HAP-1 (cell line): ENCODE measurements at regions not wholly inside any gene's neighbourhood (a gene's known extent, or its start where the extent isn't known, plus 50 kb on each side); places are given as distances from the start of the nearest gene placed in this dataset.

Source experiments
- DNase-seq, 2 experiments: peaks; one replicate each; pipeline ENCODE4 v3.0.0-alpha.2; 2016 to 2020; ENCODE audit warnings: low spot score in 2 of 2
- H3K27me3 ChIP-seq: fragments of 250-450 bp; sonication (Bioruptor Pico); 2 replicates; pipeline ENCODE4 v1.5.1; 2020; ENCODE audit warnings: low read depth, mild to moderate bottlenecking, moderate library complexity
- H3K36me3 ChIP-seq: fragments of 250-450 bp; sonication (Bioruptor Pico); replicated peaks from 2 replicates; pipeline ENCODE4 v1.5.1; 2020; ENCODE audit warnings: mild to moderate bottlenecking
- H3K4me1 ChIP-seq: fragments of 250-450 bp; sonication (Bioruptor Pico); 2 replicates; pipeline ENCODE4 v1.5.1; 2020; ENCODE audit warnings: mild to moderate bottlenecking
- H3K4me3 ChIP-seq: fragments of 250-450 bp; sonication (Bioruptor Pico); 2 replicates; pipeline ENCODE4 v1.5.1; 2020; ENCODE audit warnings: mild to moderate bottlenecking, moderate library complexity
- H3K9me3 ChIP-seq: fragments of 250-450 bp; sonication (Bioruptor Pico); 2 replicates; pipeline ENCODE4 v1.5.1; 2020; ENCODE audit warnings: mild to moderate bottlenecking, moderate library complexity
- in situ Hi-C: fragments of 300-500 bp; cut with MboI; formaldehyde crosslinking; loops from 3 replicates; pipeline ENCODE4 v1.14.3; 2020; ENCODE audit warnings: low sequenced_read_pairs, inconsistent platforms, mixed read lengths

DNA sequence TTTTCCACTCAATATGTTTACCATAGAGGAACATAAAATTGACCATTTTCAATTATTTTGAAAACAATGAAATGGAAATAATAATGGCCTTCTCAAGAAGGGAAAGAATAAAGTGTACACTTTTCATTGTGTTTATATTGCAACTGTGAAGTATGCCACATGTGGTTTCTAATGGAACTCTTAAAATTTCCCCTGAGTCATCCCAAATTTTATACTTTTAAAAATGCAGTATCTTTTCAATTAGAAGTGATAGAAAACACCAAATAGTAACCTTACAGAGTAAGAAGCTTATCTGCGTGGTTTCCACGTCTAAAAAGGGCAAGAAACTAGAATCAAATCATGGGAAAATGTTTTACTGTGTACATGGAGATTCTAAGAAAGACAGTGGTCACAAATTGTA lies 70.0 kb downstream of the SCG2 start:
- DNase-seq = no peak
- Histone ChIP-seq H3K36me3 (no peaks in the 10 kb centered on the region), H3K27me3 (no peaks in the 10 kb centered on the region), H3K4me1 (no peaks in the 10 kb centered on the region), H3K9me3 (no peaks in the 10 kb centered on the region), H3K4me3 (no peak overlapping the region)
- in situ Hi-C loops = no loop called here

- in situ Hi-C loops = no loop called here
- Histone ChIP-seq H3K4me1 (peaks cover under 1% of the 10 kb centered on the region), H3K27me3 (no peaks in the 10 kb centered on the region), H3K36me3 (no peaks in the 10 kb centered on the region), H3K9me3 (no peaks in the 10 kb centered on the region), H3K4me3 (no peak overlapping the region)
- DNase-seq = no peak
Observed at GRCh38 chr2:223532712-223533111, 69.4 kb downstream of the SCG2 start.

DNA sequence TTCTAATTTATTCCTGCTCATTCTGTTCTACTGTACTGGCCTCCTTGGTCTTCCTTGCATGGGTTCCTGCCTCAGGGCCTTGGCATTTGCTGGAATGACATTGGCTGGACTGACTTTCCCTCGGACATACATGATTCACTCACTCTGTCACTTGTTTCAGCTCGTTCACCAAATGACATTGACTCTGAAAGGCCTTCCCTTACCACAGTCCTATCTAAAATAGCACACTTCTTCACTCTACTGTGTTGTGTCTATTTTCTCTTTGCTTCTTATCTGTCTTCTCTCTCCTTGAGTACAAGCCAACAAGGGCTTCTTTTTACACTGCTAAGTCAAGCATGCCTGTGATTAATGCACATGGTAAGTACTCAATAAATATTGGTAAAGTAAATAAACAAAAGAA lies 65.6 kb downstream of the SCG2 start:
- H3K27me3 ChIP-seq = no peaks in the 10 kb centered on the region
- H3K4me3 ChIP-seq = no peak overlapping the region
- no peaks in the 10 kb centered on the region for H3K9me3 ChIP-seq
- no peak for DNase-seq
- peaks cover 17% of the 10 kb centered on the region for H3K4me1 ChIP-seq
- no peaks in the 10 kb centered on the region for H3K36me3 ChIP-seq
- in situ Hi-C loops = no loop called here

DNA sequence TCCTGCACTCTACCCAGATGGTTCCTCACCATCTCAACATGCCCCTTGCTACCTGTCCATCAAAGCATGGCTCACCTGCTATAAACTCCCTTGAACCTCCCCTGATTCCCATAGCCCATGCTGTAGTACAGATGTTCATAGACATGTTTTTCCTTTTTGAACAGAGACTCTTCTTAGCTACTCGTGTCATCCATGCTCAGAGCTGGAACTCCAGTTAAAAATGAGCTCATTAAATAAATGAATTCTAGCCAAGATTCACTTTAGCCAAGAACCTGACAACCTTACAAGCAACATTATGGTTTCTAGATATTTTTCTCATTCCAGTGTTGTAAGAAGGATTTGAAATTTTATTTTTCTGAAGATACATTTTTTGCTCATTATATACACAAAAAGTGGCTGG lies 65.0 kb downstream of the SCG2 start:
- peaks cover 17% of the 10 kb centered on the region for H3K4me1 ChIP-seq
- no peaks in the 10 kb centered on the region for H3K9me3 ChIP-seq
- no peak overlapping the region for H3K4me3 ChIP-seq
- H3K27me3 ChIP-seq = no peaks in the 10 kb centered on the region
- in situ Hi-C loops = no loop called here
- no peak for DNase-seq
- no peaks in the 10 kb centered on the region for H3K36me3 ChIP-seq

DNA sequence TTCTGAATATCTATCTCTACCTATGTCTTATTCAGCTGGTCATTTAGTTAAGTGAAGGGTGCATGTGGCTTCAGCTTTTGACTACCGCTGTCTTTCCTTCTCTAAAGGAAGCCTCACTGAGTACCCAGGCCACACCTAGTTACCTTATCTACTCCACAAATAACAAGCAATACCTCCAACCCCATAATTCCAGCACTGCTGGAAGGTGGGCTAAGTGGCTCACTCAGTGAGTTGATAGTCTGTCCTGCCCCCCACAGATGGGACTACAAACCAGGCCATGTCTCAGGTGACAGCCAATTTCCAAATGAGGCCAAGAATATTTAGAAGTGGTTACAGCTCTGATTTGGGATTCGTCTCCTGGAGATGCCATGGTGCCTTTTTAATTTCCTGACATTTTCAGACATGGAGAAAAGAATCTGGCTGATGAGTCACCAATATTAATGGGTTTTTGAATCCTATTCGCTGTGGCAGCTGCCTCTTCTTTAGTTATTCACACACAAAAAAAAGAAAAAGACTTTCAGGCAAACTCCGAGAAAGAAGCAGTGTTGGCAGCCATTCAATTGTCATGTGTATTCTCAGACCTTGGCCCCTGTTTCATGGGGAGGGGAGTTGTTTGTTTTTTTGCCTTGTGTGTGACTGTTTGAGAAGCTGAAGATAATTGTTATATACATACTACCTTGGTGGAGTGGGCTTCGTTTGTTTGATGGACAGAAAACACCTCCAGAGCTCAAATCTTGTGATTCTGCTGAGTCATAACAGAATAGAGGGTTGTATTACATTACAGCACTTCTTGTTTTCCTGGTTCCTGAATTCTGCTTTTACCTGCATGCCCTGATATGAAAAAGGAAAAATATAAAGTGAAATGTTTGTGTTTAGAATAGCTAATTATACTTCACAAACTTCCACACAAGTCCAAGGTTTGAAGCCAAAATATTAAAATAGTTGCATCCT lies 64.2 kb downstream of the SCG2 start:
- no peak overlapping the region for H3K4me3 ChIP-seq
- H3K36me3 ChIP-seq = no peaks in the 10 kb centered on the region
- peaks cover 17% of the 10 kb centered on the region for H3K4me1 ChIP-seq
- H3K27me3 ChIP-seq = no peaks in the 10 kb centered on the region
- no peaks in the 10 kb centered on the region for H3K9me3 ChIP-seq
- in situ Hi-C loops = no loop called here
- DNase-seq = peak in 1 of 2 experiments; percentile 15

DNA sequence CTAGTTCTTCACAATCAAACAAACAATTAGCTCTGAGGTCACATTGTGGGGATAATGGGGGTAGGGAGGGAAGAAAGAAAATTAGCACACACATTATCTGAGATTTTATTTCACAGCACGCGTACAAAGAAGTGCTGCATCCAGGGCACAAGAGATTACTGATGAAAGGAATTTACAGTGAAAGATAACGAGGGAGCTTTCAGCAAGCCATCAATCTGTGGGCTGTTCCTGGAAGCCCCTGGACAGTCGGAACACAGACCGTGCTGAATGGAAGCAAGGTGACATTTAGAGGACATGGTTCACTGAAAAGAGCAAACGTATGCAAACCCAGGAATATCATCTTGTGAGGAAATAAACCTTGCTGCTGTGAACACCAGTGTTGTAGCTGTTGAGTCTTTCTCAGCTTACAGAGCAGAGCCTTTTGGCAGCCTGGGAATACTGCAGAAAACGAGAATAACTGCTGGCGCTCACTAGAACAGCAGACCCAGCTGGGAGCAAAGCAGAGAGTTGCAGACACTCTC lies 63.2 kb downstream of the SCG2 start:
- peak; percentile 41 to 45 for DNase-seq
- Histone ChIP-seq H3K4me1 (peaks cover 17% of the 10 kb centered on the region), H3K9me3 (no peaks in the 10 kb centered on the region), H3K4me3 (no peak overlapping the region), H3K36me3 (no peaks in the 10 kb centered on the region), H3K27me3 (no peaks in the 10 kb centered on the region)
- in situ Hi-C loops = no loop called here

DNA sequence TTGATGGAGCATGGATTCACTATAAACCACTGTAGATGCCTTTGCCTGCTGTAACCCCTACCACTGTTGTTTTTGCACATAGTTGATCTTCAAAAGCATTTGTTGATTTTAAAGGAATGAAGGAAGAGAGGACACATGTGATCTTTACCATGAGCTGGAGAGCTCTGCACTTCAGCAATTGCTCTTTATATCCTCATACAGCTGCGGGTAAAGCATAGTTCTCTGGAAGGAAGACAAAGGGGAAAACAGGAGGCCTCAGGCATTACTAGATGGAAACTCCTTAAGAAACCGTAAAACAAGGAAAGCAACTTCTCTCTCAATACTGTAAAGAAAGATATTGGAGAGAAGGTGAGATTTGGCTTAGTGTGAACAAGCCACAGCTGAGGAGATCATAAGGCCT lies 60.6 kb downstream of the SCG2 start:
- H3K27me3 ChIP-seq = no peaks in the 10 kb centered on the region
- in situ Hi-C loops = no loop called here
- peaks cover 20% of the 10 kb centered on the region for H3K4me1 ChIP-seq
- no peak overlapping the region for H3K4me3 ChIP-seq
- no peaks in the 10 kb centered on the region for H3K9me3 ChIP-seq
- DNase-seq = no peak
- no peaks in the 10 kb centered on the region for H3K36me3 ChIP-seq

- in situ Hi-C loops = no loop called here
- Histone ChIP-seq H3K4me1 (peaks cover 26% of the 10 kb centered on the region), H3K36me3 (no peaks in the 10 kb centered on the region), H3K9me3 (no peaks in the 10 kb centered on the region), H3K4me3 (no peak overlapping the region), H3K27me3 (no peaks in the 10 kb centered on the region)
- no peak for DNase-seq
Observed at GRCh38 chr2:223542501-223542900, 59.7 kb downstream of the SCG2 start.

- H3K36me3 ChIP-seq = no peaks in the 10 kb centered on the region
- H3K27me3 ChIP-seq = no peaks in the 10 kb centered on the region
- no peak overlapping the region for H3K4me3 ChIP-seq
- peaks cover 20% of the 10 kb centered on the region for H3K4me1 ChIP-seq
- in situ Hi-C loops = no loop called here
- H3K9me3 ChIP-seq = no peaks in the 10 kb centered on the region
- no peak for DNase-seq
Observed at GRCh38 chr2:223545406-223545805, 56.8 kb downstream of the SCG2 start.

- in situ Hi-C loops = no loop called here
- DNase-seq = no peak
- H3K4me1 ChIP-seq = peaks cover 20% of the 10 kb centered on the region
Observed at GRCh38 chr2:223545830-223546229, 56.3 kb downstream of the SCG2 start.

More at GRCh38 chr2:223545830-223546229, 56.3 kb downstream of the SCG2 start:
- no peaks in the 10 kb centered on the region for H3K9me3 ChIP-seq
- no peak overlapping the region for H3K4me3 ChIP-seq
- no peaks in the 10 kb centered on the region for H3K36me3 ChIP-seq
- no peaks in the 10 kb centered on the region for H3K27me3 ChIP-seq
